Chondrocyte (in vitro differentiated cells): ENCODE measurements at regions not wholly inside any gene's neighbourhood (a gene's known extent, or its start where the extent isn't known, plus 50 kb on each side); places are given as distances from the start of the nearest gene placed in this dataset.

ENCODE experiments used
- DNase-seq: peaks from one replicate; pipeline ENCODE4 v3.0.0; 2021; ENCODE audit warnings: mixed read lengths, low spot score
- H3K27ac Mint-ChIP-seq: one replicate; pipeline ENCODE4 v1.8.0; 2021; ENCODE audit warnings: mild to moderate bottlenecking, moderate library complexity, mixed read lengths; ENCODE audit not compliant: unreplicated experiment
- H3K27me3 Mint-ChIP-seq: 2 replicates; pipeline ENCODE4 v1.8.0; 2021; ENCODE audit warnings: low read depth, mixed read lengths
- H3K36me3 Mint-ChIP-seq: 2 replicates; pipeline ENCODE4 v1.8.0; 2021; ENCODE audit warnings: low read depth, mixed read lengths
- H3K4me1 Mint-ChIP-seq: 2 replicates; pipeline ENCODE4 v1.8.0; 2021; ENCODE audit warnings: low read depth, mild to moderate bottlenecking, mixed read lengths
- H3K4me3 Mint-ChIP-seq: one replicate; pipeline ENCODE4 v1.8.0; 2021; ENCODE audit warnings: mild to moderate bottlenecking, moderate library complexity, mixed read lengths; ENCODE audit not compliant: unreplicated experiment
- H3K9me3 Mint-ChIP-seq: 2 replicates; pipeline ENCODE4 v1.8.0; 2021; ENCODE audit warnings: low read depth, mixed read lengths
- TF ChIP-seq, protein P1 (sequence below): fragments of 200-600 bp; sonication (generic); IDR thresholded peaks from 2 replicates; pipeline ENCODE4 v1.5.0; 2021; ENCODE audit warnings: antibody characterized with exemption, mild to moderate bottlenecking, moderate library complexity

DNA sequence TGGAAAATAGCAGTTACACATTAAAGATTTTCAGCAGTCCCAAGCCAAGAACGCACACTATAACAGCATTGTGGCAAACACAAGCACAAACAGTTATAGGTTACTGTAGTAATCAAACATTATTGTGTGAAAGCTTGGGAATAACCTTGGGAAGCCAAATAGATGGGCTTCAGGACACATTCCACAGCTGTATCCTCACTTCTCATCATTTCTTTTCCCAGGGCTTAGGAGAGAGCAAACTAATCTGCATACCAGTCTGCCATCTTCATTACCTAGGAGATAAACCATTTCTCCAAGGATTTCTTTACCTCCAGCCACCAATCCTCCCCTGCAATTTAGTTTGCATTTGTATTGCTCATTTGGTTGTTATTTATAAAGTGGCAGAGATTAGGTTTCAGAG lies 352.4 kb downstream of the SH2D4B start:
- no peak overlapping the region for H3K4me3 Mint-ChIP-seq
- H3K27me3 Mint-ChIP-seq, result peaks cover 6% of the 10 kb centered on the region
- DNase-seq, result no peak
- TF ChIP-seq, protein P1, sequence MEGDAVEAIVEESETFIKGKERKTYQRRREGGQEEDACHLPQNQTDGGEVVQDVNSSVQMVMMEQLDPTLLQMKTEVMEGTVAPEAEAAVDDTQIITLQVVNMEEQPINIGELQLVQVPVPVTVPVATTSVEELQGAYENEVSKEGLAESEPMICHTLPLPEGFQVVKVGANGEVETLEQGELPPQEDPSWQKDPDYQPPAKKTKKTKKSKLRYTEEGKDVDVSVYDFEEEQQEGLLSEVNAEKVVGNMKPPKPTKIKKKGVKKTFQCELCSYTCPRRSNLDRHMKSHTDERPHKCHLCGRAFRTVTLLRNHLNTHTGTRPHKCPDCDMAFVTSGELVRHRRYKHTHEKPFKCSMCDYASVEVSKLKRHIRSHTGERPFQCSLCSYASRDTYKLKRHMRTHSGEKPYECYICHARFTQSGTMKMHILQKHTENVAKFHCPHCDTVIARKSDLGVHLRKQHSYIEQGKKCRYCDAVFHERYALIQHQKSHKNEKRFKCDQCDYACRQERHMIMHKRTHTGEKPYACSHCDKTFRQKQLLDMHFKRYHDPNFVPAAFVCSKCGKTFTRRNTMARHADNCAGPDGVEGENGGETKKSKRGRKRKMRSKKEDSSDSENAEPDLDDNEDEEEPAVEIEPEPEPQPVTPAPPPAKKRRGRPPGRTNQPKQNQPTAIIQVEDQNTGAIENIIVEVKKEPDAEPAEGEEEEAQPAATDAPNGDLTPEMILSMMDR, result no peak
- H3K36me3 Mint-ChIP-seq, result no peaks in the 10 kb centered on the region
- H3K9me3 Mint-ChIP-seq, result peaks cover 7% of the 10 kb centered on the region
- H3K4me1 Mint-ChIP-seq, result no peaks in the 10 kb centered on the region
- H3K27ac Mint-ChIP-seq, result no peak overlapping the region

GRCh38 chr10:80893256-80893655 lies 355.6 kb downstream of the SH2D4B start:
- no peak overlapping the region for H3K4me3 Mint-ChIP-seq
- no peak overlapping the region for H3K27ac Mint-ChIP-seq
- TF ChIP-seq, protein P1, result no peak
- no peaks in the 10 kb centered on the region for H3K4me1 Mint-ChIP-seq
- no peaks in the 10 kb centered on the region for H3K9me3 Mint-ChIP-seq
- H3K27me3 Mint-ChIP-seq, result peaks cover 9% of the 10 kb centered on the region
- H3K36me3 Mint-ChIP-seq, result no peaks in the 10 kb centered on the region
- DNase-seq, result no peak

GRCh38 chr10:80894311-80894791 lies 356.6 kb downstream of the SH2D4B start:
- no peaks in the 10 kb centered on the region for H3K4me1 Mint-ChIP-seq
- no peak overlapping the region for H3K27ac Mint-ChIP-seq
- H3K9me3 Mint-ChIP-seq, result no peaks in the 10 kb centered on the region
- TF ChIP-seq, protein P1, result no peak
- H3K4me3 Mint-ChIP-seq, result no peak overlapping the region
- no peak for DNase-seq
- peaks cover 9% of the 10 kb centered on the region for H3K27me3 Mint-ChIP-seq
- no peaks in the 10 kb centered on the region for H3K36me3 Mint-ChIP-seq

DNA sequence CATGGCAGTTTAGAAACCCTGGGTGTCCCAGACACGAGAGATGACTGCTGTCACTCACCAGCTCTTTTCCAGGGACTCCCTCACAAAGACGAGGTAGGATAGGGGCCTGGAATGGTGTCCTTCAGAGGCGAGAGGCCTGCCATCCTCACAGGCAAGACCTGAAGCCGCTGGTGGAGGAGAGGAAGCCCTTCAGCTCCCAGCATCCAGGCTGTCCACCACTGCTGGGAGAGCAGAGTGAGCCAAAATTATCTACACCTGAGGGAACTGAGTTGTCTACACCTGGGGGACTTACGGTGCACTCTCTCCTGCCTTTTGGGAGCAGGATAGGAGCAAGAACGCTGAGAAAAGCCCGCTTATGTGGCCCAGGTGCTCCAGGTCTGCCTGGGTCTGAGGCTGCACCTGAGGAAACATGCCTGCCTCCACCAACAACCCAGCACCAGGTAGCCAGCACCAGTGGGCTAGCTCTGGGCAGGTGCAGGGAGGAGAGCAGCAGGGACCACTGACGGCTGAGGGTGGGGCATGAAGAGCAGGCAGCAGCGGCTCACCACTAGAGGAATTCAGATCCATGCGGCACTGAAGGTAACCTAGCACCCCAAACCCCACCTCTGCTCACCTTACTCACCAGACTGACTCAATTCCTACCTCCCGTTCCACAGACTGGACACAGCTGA lies 357.2 kb downstream of the SH2D4B start:
- DNase-seq, result no peak
- Mint-ChIP-seq H3K4me1 (no peaks in the 10 kb centered on the region), H3K36me3 (no peaks in the 10 kb centered on the region), H3K27ac (no peak overlapping the region), H3K9me3 (no peaks in the 10 kb centered on the region), H3K4me3 (no peak overlapping the region), H3K27me3 (peaks cover 9% of the 10 kb centered on the region)
- TF ChIP-seq, protein P1, result no peak

DNA sequence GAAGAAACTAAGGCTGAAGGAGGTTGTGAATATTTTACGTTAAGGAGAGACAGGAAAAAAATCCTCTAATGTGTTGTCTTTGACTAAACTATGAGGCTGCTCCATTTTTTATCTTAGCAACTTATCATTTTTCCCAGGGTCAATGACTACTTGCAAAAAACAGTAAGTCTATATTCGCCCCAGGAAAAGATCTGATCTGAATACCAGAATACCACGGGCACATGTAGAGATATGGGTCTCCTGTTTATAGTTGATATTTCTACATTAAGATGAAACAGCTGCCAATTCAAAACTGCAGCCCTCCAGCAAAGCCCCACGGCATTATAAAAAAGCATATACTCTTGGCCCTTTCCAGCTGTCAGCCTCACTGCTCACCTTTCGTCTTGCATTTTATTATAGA lies 358.4 kb downstream of the SH2D4B start:
- no peaks in the 10 kb centered on the region for H3K4me1 Mint-ChIP-seq
- DNase-seq, result no peak
- H3K27me3 Mint-ChIP-seq, result peaks cover 3% of the 10 kb centered on the region
- no peaks in the 10 kb centered on the region for H3K9me3 Mint-ChIP-seq
- no peak overlapping the region for H3K4me3 Mint-ChIP-seq
- TF ChIP-seq, protein P1, result no peak
- H3K36me3 Mint-ChIP-seq, result no peaks in the 10 kb centered on the region
- H3K27ac Mint-ChIP-seq, result no peak overlapping the region
